NCI-H1436 (cell line): ENCODE measurements at regions not wholly inside any gene's neighbourhood (a gene's known extent, or its start where the extent isn't known, plus 50 kb on each side); places are given as distances from the start of the nearest gene placed in this dataset.
"Not testable (repeated sequence)": the region's sequence is repeated elsewhere in the genome, so short reads cannot be mapped to it uniquely, and the experiment has no call there.

Source experiments
- DNase-seq: peaks from one replicate; lab custom pipeline; 2025; lab: John Stamatoyannopoulos, UW

DNA sequence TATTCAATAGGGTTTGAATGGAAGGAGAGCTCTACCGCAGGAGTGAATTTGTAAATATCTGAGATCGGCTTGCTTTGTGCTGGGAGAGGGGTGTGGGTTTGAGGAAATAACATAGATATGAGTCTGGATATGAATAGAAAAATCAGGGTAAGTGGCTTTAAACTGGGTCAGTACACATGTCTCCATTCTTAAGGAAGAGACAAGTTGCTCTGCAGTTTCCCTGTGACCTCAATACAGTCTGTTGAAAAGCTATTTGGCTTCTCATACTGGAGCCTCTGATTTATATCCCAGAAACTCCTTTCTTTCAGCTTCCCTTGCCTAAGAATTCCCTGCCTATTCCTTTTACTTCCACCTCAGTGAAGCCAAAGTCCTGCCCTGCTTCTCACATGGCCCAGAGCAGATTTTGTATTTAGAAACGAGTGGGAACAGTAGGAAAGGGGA lies 153.5 kb upstream of the ATF7IP start:
- DNase-seq, result no peak

DNA sequence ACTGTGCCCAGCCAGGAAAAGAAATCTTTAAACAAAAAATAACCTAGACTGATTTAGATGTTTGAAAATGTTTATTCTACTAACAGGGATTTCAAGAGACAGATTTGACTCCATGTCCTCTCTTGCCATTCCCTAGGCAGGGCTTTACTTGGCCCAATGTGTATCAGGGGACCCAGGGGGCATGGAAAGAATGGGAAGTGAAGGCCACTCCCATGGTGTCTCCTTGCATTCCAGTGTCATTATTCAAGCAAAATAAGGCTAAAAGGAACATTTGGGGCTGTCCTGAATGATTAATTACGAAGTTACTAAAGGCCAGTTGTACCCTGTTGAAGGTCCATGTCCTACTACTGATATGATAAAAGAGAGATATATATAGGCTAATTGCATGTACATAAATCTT lies 151.9 kb upstream of the ATF7IP start:
- DNase-seq, result no peak

DNA sequence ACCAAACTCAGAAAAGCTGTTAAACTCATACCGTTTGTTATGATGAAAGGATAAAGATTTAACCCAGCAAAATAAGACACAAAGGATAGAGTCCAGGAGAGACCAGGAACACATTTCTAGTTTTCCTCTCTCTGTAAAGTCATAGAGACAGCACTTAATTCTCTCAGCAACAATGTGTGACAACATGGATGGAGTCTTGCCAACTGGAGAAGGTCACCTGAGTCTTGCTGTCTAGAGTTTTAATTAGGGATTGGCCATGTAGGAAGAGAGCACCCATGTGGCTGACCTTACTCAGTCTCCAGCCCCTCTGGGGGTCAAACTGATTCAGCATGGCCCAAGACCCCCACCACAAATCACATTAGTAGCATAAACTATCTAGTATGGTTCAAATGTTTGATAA lies 151.0 kb upstream of the ATF7IP start:
- no peak for DNase-seq

DNA sequence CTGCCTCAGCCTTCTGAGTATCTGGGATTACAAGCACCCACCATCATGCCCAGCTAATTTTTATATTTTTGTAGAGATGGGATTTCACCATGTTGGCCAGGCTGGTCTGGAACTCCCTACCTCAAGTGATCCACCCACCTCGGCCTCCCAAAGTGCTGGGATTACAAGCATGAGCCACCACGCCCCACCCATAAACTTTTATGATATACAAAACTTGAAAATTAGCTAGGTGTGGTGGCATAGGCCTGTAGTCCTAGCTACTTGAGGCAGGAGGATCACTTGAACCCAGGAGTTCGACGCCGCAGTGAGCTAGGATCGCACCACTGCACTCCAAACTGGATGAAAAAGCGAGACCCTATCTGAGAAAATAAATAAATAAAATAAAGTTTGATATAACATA lies 149.5 kb upstream of the ATF7IP start:
- DNase-seq, result not testable (repeated sequence)

DNA sequence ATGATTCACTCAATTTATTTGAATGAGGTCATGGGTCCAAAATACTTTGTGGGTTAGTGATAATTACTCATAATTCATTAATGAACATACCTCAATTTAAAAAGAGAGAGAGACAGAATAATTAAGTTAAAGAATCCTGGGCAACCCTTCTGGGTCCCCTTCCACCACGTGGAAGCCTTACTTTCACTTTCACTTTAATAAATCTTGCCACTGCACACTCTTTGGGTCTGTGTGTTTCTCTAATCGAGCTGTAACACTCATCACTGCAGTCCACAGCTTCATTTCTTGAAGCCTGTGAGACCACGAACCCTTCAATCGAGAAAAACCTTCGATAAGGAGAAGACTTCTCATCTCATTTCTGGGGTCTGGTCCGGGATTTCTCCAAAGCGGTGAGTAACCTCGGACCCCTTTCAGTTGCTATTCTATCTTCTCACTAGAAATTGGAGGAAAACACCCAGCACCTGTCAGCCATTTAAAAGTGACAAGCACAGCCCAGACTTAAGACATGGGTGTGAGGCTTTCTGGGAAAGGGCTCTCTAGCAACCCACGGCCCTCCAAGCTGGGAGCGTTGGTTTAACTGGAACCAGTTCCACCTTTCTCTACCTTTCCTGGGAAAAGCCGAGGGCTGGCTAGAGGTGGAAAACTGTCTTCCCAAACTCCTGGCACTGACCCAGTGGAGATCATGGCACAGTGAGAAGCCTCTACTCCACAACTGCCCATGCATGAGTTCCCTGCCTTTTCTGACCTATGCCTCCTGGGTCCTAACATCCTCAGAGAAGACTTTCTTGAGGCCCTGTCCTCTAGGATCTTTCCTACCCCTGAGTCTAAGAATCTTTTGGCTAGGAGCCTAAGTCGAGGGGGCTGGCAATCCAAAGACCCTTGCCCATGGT lies 148.8 kb upstream of the ATF7IP start:
- DNase-seq, result no peak

DNA sequence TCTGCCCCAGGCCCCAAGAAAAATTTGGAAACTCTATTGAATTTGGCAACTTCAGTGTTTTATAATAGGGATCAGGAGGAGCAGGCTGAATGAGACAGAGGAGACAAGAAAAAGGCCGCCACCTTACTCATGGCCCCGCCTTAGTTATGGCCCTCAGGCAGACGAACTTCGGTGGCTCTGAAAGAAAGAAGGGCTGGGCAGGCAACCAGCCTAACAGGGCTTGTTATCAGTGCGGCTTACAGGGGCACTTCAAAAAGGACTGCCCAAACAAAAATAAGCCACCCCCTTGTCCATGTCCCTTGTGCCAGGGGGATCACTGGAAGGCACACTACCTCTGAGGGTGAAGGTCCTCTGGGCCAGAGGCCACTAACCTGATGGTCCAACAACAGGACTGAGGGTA lies 146.3 kb upstream of the ATF7IP start:
- DNase-seq, result no peak

DNA sequence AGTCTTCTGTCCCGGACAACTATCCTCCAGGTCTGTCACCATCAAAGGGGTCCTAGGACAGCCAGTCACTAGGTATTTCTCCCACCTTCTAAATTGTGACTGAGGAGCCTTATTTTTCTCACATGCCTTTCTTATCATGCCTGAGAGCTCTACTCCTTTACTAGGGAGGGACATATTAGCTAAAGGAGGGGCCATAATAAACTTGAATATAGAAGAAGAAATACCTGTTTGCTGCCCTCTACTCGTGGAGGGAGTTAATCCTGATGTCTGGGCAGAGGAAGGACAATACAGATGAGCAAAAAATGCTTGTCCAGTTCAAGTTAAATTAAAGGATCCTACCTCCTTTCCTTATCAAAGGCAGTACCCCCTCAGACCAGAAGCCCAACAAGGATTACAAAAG lies 145.8 kb upstream of the ATF7IP start:
- not testable (repeated sequence) for DNase-seq

DNA sequence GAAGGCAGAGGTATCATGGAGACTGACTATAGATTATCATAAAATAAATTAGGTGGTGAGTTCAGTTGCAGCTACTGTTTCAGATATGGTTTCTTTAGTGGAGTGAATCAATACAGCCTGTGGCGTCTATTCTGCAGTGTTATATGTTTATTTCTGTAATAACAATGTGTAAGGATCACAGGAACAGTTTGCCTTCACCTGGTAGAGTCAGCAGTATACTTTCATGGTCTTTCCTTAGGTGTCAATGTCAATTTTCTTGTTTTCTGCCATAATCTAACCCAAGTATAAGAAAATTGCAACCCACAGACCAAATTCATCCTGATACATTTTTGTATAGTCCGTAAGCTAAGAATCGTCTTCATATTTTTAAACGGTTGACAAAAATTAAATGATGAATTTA lies 140.4 kb upstream of the ATF7IP start:
- no peak for DNase-seq

DNA sequence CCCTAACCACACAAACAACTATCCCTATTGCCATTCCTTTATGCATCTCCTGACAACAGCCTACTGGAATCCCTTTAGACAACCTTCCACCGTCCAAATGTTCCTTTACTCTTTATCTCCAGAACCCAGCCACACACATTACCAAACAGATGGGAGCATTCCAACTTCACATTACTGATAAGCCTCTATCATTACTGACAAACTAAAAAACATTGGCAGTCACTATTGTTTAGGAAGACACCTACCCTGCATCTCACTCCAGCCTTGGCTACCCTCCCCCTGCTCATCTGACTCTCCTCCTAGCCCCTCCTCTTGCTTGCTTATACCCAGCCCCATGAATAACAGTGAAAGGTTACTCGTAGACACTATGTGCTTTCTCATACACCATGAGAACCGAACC lies 130.3 kb upstream of the ATF7IP start:
- DNase-seq, result not testable (repeated sequence)

DNA sequence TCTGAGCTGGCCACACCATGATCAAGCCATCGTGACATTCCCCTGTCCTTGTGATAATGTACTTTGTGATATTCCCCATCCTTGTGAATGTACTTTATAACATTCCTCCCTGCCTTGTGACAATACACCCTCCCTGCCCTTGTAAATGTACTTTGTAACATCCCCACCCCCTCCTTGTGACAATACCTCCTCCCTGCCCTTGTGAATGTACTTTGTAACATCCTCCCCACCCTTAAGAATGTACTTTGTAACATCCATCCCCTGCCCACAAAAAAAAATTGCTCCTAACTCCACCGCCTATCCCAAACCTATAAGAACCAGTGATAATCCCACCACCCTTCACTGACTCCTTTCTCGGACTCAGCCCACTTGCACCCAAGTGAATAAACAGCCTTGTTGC lies 128.8 kb upstream of the ATF7IP start:
- not testable (repeated sequence) for DNase-seq

DNA sequence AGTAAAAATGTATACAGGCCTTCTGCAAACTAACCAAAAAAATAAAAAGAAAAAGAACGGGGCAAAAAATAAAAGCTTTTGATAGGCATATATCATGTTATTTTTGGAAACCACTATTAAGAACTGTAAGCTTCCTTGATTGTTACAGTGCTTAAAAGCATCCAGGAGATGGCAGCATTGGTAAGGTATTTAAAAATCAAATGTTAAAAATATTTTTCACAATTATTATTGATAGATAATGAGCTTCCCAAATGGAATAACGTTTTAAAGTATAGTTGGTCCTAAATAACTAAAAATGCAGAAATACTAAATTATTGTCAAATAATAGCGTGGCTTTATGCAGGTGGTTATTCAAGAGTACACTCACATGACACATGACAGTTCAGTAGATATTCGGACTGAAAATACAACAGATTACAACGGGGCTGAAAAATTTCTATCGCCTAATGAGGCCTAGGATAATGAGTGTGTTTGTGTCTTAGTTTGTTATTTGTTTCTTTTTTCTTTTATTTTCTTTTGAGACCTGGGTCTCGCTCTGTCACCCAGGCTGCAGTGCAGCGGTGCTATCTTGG lies 127.2 kb upstream of the ATF7IP start:
- DNase-seq, result no peak

DNA sequence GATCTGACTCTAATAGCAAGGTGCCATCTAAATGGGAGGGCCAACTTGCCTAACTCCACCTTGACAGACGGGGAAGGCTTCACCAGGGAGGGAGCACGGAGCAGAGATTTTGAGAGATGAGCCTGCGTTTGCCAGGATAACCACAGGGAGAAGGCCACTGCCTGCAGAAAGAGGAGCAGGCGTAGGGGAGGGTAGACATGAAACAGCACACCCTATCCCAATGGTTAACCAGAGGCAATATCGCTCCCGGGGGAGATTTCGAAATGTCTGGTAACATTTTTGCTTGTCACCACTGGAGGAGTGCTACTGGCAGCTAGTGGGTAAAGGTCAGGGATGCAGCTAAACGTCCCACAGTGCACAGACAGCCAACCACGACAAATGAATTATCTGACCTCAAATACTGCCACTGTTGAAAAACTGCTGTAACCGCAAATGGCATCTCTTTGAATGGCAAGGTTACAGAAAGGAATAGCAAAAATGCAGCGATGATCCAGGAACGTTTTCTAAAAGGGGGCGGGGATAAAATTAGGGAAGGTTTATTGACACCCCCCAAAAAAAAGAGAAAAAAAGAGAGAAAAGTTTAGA lies 126.0 kb upstream of the ATF7IP start:
- no peak for DNase-seq

DNA sequence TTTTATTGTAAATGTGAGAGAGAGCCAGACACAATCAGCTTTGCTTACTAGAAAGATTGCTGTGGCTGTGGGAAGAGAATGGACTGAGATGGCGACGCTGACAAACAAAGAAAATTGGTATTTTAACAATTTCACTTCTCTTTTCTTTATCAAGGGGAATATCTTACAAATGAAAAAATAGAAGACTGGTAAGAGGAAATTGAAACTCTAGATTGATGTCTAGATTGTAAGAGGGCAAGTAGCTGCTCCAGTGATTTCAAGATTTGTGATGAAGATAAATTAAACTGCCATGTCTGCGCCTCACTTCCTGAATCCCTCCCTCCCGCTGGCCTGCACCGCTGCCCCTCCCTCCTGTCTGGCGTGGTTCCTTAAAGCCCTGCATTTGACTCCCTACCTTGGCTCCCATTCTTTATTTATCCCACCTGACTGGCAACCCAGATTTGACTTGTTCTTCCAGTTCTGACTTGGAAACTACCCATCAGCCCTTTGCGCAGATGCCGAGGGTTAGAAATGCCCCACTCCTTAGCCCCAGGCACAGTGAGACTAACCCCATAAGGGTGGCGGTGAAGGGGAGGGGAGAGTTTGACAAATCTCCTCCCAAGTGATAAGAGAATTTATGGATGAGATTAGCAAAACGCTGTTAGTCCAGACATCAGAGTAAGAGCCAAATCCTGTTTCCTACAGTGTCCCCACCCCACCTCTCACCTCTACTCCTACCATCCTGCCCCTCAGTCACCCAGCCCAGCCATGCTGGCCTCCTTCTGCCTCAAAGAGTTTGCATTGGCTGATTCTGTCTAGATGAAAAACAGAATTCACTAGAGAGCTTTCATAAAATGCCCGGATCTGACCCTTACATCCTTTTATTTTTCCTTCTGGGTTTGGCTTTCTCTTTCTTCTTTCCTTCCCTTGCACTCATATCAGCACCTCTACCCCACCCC lies 125.3 kb upstream of the ATF7IP start:
- DNase-seq, result no peak

DNA sequence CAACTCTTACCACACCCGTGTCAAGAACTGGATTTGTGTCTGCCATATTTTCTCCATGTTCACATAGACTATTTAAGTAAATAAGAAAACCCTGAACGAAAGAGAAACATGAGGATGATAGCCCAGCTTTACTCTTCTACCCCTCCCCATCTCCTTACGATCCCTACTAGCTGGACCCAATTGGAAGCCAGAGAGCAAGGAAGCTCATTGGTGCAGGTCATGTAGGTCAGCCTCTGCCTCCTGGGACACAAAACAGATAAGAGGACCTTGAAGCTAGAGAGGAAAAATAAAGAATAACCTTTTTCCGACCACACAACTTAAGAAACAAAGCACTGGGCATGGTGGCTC lies 124.6 kb upstream of the ATF7IP start:
- no peak for DNase-seq

DNA sequence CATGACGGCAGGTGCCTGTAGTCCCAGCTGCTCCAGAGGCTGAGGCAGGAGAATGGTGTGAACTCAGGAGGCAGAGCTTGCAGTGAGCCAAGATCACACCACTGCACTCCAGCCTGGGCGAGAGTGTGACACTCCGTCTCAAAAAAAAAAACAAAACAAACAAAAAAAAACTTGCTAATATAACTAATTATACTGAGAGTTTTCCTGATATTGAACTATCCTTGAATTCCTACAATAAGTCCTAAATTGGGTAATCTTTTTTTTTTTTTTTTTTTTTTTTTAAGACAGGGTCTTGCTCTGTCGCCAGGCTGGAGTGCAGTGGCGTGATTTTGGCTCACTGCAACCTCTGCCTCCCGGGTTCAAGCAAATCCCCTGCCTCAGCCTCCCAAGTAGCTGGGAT lies 122.7 kb upstream of the ATF7IP start:
- DNase-seq, result not testable (repeated sequence)

DNA sequence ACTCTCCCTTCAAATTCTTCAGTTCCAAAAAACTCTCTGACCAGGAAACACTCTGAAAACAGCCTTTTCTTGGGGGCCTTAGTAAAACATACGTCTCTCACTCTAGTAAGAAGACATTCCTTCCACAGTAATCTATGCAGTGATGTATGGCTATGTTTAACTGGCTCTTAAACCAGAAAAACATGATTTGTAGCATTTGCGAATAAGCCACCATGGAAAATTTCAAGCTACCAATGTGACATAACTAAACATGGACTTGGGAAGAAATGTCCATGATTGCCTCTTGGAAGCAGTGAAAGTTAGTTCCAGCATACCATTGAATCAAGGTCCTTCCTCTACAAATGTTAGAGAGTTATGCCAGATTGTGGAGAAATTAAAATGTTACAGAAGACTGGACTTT lies 121.5 kb upstream of the ATF7IP start:
- DNase-seq, result no peak

DNA sequence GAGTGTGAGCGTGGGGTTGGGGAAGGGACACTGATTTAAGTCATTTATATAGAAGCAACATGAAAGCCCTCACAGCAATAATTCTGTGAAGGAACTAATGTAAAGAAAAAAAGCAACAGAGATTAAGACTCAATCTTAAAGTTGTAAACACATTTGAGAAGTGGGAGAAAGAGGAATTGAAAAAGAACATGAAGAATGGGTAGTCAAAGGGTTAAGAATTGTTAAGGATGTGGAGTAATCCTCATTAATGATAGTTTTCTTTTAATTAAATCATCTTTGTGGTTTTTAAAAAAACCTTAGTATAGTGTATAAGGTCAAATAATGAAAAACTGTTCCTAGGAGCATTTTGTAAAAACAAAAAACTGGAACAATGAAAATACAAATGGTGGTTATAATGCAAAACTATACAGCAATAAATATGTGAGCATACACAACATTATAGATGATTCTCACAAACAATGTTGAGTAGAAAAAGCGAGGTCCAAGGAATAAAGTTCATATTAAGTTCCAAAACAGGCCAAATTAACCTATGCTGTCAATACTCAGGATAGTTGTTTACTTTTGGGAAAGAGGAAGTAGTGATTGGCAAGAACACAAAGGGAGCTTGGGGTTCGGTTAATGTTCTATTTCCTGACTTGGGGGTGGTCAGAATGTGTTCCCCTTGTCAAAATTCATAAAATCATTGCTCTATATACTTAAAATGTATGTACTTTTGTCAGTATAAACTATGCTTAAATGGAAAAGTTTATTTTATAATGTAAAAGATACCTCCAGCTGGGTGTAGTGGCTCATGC lies 120.4 kb upstream of the ATF7IP start:
- no peak for DNase-seq

DNA sequence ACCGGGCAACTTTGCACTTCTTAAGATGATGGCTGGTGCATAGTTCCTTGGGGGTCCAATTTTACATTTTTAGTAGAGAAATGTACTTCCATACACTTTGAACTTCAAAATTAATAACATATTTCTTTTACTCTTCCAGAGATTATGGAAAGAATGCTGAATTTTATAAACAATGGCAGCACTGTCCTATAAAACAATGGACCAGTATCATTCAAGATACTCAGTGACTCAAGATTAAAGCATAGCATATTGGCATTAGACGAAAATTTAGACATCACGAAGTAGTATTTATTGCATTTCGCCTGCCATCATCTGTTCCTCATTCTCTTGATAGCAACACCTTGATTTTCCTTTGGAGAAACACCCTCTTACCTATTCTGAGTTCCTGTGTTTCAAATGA lies 118.3 kb upstream of the ATF7IP start:
- no peak for DNase-seq

DNA sequence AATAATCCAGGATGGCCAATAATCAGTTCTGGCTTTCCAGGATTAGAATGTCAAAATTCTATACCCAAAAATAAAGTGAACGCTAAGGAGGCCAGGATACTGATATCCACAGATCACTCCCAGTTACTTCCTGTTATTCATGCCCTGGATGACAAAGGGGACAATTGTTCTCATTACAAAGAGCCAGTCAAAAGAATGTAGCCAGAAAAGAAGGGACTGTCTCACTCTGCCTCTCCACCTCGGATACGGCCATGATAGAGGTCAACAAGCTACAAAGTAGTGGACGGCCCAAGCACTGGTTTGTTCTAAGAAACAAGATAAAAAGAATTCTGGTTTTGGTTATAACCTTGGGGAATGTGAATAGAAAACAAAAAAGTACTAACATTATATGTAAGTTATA lies 116.1 kb upstream of the ATF7IP start:
- no peak for DNase-seq

DNA sequence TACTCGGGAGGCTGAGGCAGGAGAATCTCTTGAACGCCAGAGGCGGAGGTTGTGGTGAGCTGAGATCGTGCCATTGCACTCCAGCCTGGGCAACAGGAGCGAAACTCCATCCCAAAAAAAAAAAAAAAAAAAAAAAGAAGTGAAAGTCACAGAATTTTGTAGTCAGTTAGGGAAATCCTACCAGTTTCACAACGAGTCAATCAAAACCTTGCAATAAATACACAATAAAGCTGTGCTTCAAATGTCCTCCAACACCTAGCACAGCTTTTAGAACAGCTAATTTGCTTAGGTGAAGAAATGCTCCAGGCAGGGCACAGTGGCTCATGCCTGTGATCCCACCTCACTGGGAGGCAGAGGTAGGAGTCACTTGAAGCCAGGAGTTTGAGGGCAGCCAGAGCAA lies 112.8 kb upstream of the ATF7IP start:
- DNase-seq, result no peak

DNA sequence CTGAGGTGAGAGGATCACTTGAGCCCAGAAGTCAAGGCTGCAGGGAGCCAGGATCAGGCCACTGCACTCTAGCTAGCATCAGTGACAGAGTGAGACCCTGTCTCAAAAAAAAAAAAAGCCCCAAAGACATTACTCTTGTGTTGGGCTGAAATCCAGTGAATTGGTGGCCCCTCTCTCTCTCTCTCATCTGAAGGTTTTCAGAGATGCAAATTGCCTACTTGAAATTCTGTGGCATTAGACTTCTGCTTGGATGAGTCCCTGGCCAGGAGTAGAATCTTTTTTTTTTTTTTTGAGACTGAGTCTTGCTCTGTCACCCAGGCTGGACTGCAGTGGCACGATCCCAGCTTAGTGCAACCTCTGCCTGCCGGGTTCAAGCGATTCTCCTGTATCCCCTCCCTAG lies 112.0 kb upstream of the ATF7IP start:
- DNase-seq, result no peak

DNA sequence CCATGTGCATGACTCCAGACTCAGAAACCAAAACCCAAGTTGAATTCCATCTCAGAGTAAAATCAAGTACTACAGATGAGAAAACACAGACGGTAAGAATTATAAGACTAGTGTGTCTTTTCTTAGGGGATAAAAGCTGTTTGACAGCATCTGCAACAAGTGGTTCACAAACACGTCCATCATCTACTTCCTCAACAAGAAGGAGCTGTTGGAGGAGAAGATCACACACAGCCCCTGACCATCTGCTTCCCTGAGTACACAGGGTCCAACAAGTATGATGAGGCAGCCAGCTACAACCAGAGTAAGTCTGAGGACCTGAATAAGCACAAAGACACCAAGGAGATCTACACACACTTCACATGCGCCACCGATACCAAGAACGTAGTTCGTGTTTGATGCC lies 110.7 kb upstream of the ATF7IP start:
- no peak for DNase-seq
